Endothelial cell of umbilical vein (primary cell): ENCODE measurements at regions not wholly inside any gene's neighbourhood (a gene's known extent, or its start where the extent isn't known, plus 50 kb on each side); places are given as distances from the start of the nearest gene placed in this dataset.

Experiments used
- BruUV-seq: library from RNA; stranded (reverse); fragments of 400-500 nt; replicated peaks from 2 replicates; lab custom pipeline; 2021; lab: Mats Ljungman, UMichigan
- CTCF ChIA-PET: fragments of 300-600, 350-600 bp; sonication (Branson Sonifier 250); formaldehyde crosslinking; loops from one replicate; lab custom pipeline; 2021; ENCODE audit warnings: antibody characterized with exemption, inconsistent platforms; lab: Charles Lee
- POLR2A ChIA-PET: fragments of 300-600, 350-600 bp; sonication (Branson Sonifier 250); formaldehyde crosslinking; loops from one replicate; lab custom pipeline; 2021; ENCODE audit warnings: antibody characterized with exemption, inconsistent platforms; lab: Charles Lee
- DNase-seq: peaks from one replicate; pipeline ENCODE4 v3.0.0-alpha.2; 2011; ENCODE audit warnings: low read depth, low spot score
- FAIRE-seq: peaks from 2 replicates; lab custom pipeline; 2011; peaks lifted over from hg19 to GRCh38; lab: Jason Lieb, UNC
- H2AFZ ChIP-seq: 2 replicates; pipeline ENCODE4 v1.6.0; 2012; ENCODE audit warnings: low read depth, low read length, control low read depth, inconsistent platforms
- H3K27ac ChIP-seq: 2 replicates; pipeline ENCODE4 v1.5.1; 2011; ENCODE audit warnings: low read depth, mild to moderate bottlenecking, control low read depth, low read length, moderate library complexity; ENCODE audit not compliant: insufficient read depth
- H3K27me3 ChIP-seq, 2 experiments: 2 replicates each; pipeline versions ENCODE4 v1.6.0 to v1.6.1; 2011; ENCODE audit warnings: low read length in 2 of 2, mixed read lengths in 1 of 2; ENCODE audit not compliant: control insufficient read depth in 2 of 2, insufficient read depth in 2 of 2
- H3K36me3 ChIP-seq, 2 experiments: 2 replicates in 1 of 2; 3 replicates in 1 of 2; pipeline ENCODE4 v1.5.1; 2011; ENCODE audit warnings: low read length in 2 of 2, mild to moderate bottlenecking in 1 of 2, moderate library complexity in 1 of 2; ENCODE audit not compliant: control insufficient read depth in 2 of 2, insufficient read depth in 2 of 2; ENCODE audit errors: extremely low read depth in 1 of 2
- H3K4me1 ChIP-seq: 3 replicates; pipeline ENCODE4 v1.5.1; 2011; ENCODE audit warnings: mild to moderate bottlenecking, low read length; ENCODE audit not compliant: control insufficient read depth, insufficient read depth; ENCODE audit errors: extremely low read depth
- H3K4me2 ChIP-seq: 2 replicates; pipeline ENCODE4 v1.6.1; 2011; ENCODE audit warnings: low read length, control low read depth, mixed read lengths; ENCODE audit not compliant: insufficient read depth
- H3K4me3 ChIP-seq, 3 experiments: fragments of 200-600 bp in 1 of 3; sonication (generic), shearing (Covaris generic) in 1 of 3; replicated peaks in 1 of 3; 2 replicates each; pipeline ENCODE4 v1.5.1; 2011 to 2016; ENCODE audit warnings: control low read depth in 3 of 3, low read length in 3 of 3, mild to moderate bottlenecking in 2 of 3, inconsistent platforms in 1 of 3, low read depth in 1 of 3, moderate library complexity in 1 of 3; ENCODE audit not compliant: insufficient read depth in 1 of 3
- H3K79me2 ChIP-seq: 2 replicates; pipeline ENCODE4 v1.6.0; 2012; ENCODE audit warnings: low read length, inconsistent platforms; ENCODE audit not compliant: control insufficient read depth, insufficient read depth
- H3K9ac ChIP-seq: replicated peaks from 2 replicates; pipeline ENCODE3; 2011; ENCODE audit warnings: low read length, control low read depth; ENCODE audit not compliant: insufficient read depth; ENCODE audit errors: extremely low read depth
- H3K9me1 ChIP-seq: replicated peaks from 3 replicates; pipeline ENCODE4 v1.6.0; 2011; ENCODE audit warnings: mild to moderate bottlenecking, low read length; ENCODE audit not compliant: control insufficient read depth, insufficient read depth; ENCODE audit errors: extremely low read depth
- H3K9me3 ChIP-seq: replicated peaks from 2 replicates; pipeline ENCODE4 v1.5.1; 2012; ENCODE audit warnings: low read length, inconsistent platforms; ENCODE audit not compliant: control insufficient read depth, insufficient read depth
- H4K20me1 ChIP-seq: replicated peaks from 2 replicates; pipeline ENCODE3; 2011; ENCODE audit warnings: mild to moderate bottlenecking, low read length; ENCODE audit not compliant: control insufficient read depth, insufficient read depth; ENCODE audit errors: extremely low read depth
- CTCF ChIP-seq, 2 donors: IDR thresholded peaks; 1 replicate in 1 of 2; 2 replicates in 1 of 2; pipeline ENCODE4 v1.5.1; 2011; ENCODE audit warnings: low read length in 2 of 2, mild to moderate bottlenecking in 2 of 2, moderate library complexity in 2 of 2, control low read depth in 1 of 2, inconsistent platforms in 1 of 2, low read depth in 1 of 2; ENCODE audit not compliant: insufficient read depth in 1 of 2; ENCODE audit errors: extremely low read depth in 1 of 2
- EZH2 ChIP-seq: IDR thresholded peaks from 2 replicates; pipeline ENCODE4 v1.6.1; 2012; ENCODE audit warnings: borderline replicate concordance, low read depth, mild to moderate bottlenecking, moderate library complexity, low read length, inconsistent platforms; ENCODE audit not compliant: severe bottlenecking
- FOS ChIP-seq: IDR thresholded peaks from 2 replicates; pipeline ENCODE4 v1.6.1; 2011; ENCODE audit warnings: mild to moderate bottlenecking, low read length, moderate library complexity, borderline replicate concordance; ENCODE audit not compliant: insufficient read depth
- GATA2 ChIP-seq: IDR thresholded peaks from 2 replicates; pipeline ENCODE4 v1.7.0; 2011; ENCODE audit warnings: low read depth, mild to moderate bottlenecking, moderate library complexity, mixed read lengths, low read length; ENCODE audit not compliant: insufficient read length, insufficient read depth
- JUN ChIP-seq: IDR thresholded peaks from 2 replicates; pipeline ENCODE4 v1.6.1; 2011; ENCODE audit warnings: borderline replicate concordance, low read depth; ENCODE audit not compliant: insufficient read length, insufficient read depth
- MAX ChIP-seq: IDR thresholded peaks from 2 replicates; pipeline ENCODE4 v1.6.1; 2011; ENCODE audit not compliant: insufficient read depth, insufficient read length
- MYC ChIP-seq: IDR thresholded peaks from one replicate; pipeline ENCODE4 v1.6.1; 2011; ENCODE audit warnings: mild to moderate bottlenecking, low read depth, low read length
- POLR2A ChIP-seq: IDR thresholded peaks from 2 replicates; pipeline ENCODE4 v1.6.1; 2012; ENCODE audit warnings: low read depth, mild to moderate bottlenecking, control low read depth, low read length
- POLR2AphosphoS5 ChIP-seq: IDR thresholded peaks from 2 replicates; pipeline ENCODE4 v1.6.1; 2012; ENCODE audit warnings: low read depth, mild to moderate bottlenecking, control low read depth, low read length, moderate library complexity; ENCODE audit not compliant: insufficient read depth
- dilution Hi-C: fragments of 300-500 bp; cut with MboI; formaldehyde crosslinking; loops from one replicate; pipeline ENCODE4 v1.15.0; 2019; ENCODE audit warnings: low sequenced_read_pairs; ENCODE audit not compliant: extremely low pct_ligation_motif_present
- intact Hi-C: fragments of 100-400 bp; cut with micrococcal nuclease; formaldehyde crosslinking; loops from one replicate; pipeline ENCODE4 v1.10.0; 2022

GRCh38 chr11:92480499-92480898 lies 255.9 kb downstream of the FAT3 start:
- DNase-seq (no peak), FAIRE-seq (no peak)
- H3K27ac ChIP-seq: no peak overlapping the region
- BruUV-seq: no TSS peak
- dilution Hi-C loops (no loop called here), intact Hi-C loops (no loop called here)
- no peaks in the 10 kb centered on the region for H3K27me3 ChIP-seq
- H3K9me1 ChIP-seq: no peaks in the 10 kb centered on the region
- no peaks in the 10 kb centered on the region for H3K79me2 ChIP-seq
- POLR2A ChIA-PET: no interaction called here
- H4K20me1 ChIP-seq: no peaks in the 10 kb centered on the region
- no peaks in the 10 kb centered on the region for H3K4me1 ChIP-seq
- no peak overlapping the region for H3K4me3 ChIP-seq
- H3K9me3 ChIP-seq: no peaks in the 10 kb centered on the region
- CTCF ChIA-PET: no interaction called here
- H3K36me3 ChIP-seq: no peaks in the 10 kb centered on the region
- TF ChIP-seq MYC: no peak
- no peak for TF ChIP-seq GATA2
- no peak for TF ChIP-seq EZH2
- TF ChIP-seq JUN: no peak
- TF ChIP-seq POLR2AphosphoS5: no peak
- TF ChIP-seq CTCF (IDR thresholded peaks at IDR 0.05; ENCODE audit: extremely low read depth in 1 of 2, insufficient read depth in 1 of 2, low read depth in 1 of 2, low read length in 2 of 2): no peak
- TF ChIP-seq POLR2A: no peak
- no peak for TF ChIP-seq FOS
- TF ChIP-seq MAX: no peak
- H3K9ac ChIP-seq: no peak overlapping the region
- H3K4me2 ChIP-seq: no peak overlapping the region
- no peak overlapping the region for H2AFZ ChIP-seq
